ENCODE measurements at regions not wholly inside any gene's neighbourhood (a gene's known extent, or its start where the extent isn't known, plus 50 kb on each side); places are given as distances from the start of the nearest gene placed in this dataset.

GRCh38 chr11:80007616-80008015 is 566.8 kb upstream of the TENM4 start:
- DNase-seq, result no peak

- no peak for DNase-seq
Measured at GRCh38 chr11:79990141-79990540, 549.3 kb upstream of the TENM4 start.

GRCh38 chr11:79982185-79982584 is 541.4 kb upstream of the TENM4 start:
- DNase-seq, result no peak

GRCh38 chr11:79980916-79981315 is 540.1 kb upstream of the TENM4 start:
- DNase-seq, result no peak

GRCh38 chr11:79973721-79974617 is 533.1 kb upstream of the TENM4 start:
- no peak for DNase-seq

- no peak for DNase-seq
Measured at GRCh38 chr11:79971255-79971654, 530.4 kb upstream of the TENM4 start.

GRCh38 chr11:79966592-79966991 is 525.8 kb upstream of the TENM4 start:
- DNase-seq, result no peak

- DNase-seq, result no peak
Measured at GRCh38 chr11:79963856-79964645, 523.2 kb upstream of the TENM4 start.

GRCh38 chr11:79960461-79960860 is 519.6 kb upstream of the TENM4 start:
- DNase-seq, result no peak

GRCh38 chr11:79959318-79959717 is 518.5 kb upstream of the TENM4 start:
- DNase-seq, result no peak

GRCh38 chr11:79957702-79958101 is 516.9 kb upstream of the TENM4 start:
- DNase-seq, result no peak

GRCh38 chr11:79956061-79956460 is 515.2 kb upstream of the TENM4 start:
- no peak for DNase-seq

- DNase-seq, result no peak
Measured at GRCh38 chr11:79953629-79954028, 512.8 kb upstream of the TENM4 start.

- DNase-seq, result no peak
Measured at GRCh38 chr11:79950741-79951140, 509.9 kb upstream of the TENM4 start.

GRCh38 chr11:79950172-79950571 is 509.3 kb upstream of the TENM4 start:
- DNase-seq, result no peak

- no peak for DNase-seq
Measured at GRCh38 chr11:79949574-79949973, 508.7 kb upstream of the TENM4 start.

- DNase-seq, result no peak
Measured at GRCh38 chr11:79942646-79943045, 501.8 kb upstream of the TENM4 start.

- DNase-seq, result no peak
Measured at GRCh38 chr11:79942090-79942489, 501.3 kb upstream of the TENM4 start.

- no peak for DNase-seq
Measured at GRCh38 chr11:79940974-79941735, 500.3 kb upstream of the TENM4 start.

- no peak for DNase-seq
Measured at GRCh38 chr11:79940165-79940564, 499.3 kb upstream of the TENM4 start.

- no peak for DNase-seq
Measured at GRCh38 chr11:79939111-79939510, 498.3 kb upstream of the TENM4 start.

- no peak for DNase-seq
Measured at GRCh38 chr11:79937676-79938334, 497.0 kb upstream of the TENM4 start.

GRCh38 chr11:79932612-79933011 is 491.8 kb upstream of the TENM4 start:
- DNase-seq, result no peak

Data from inflammatory macrophage (primary cell).